HFFc6 (cell line): ENCODE measurements at regions not wholly inside any gene's neighbourhood (a gene's known extent, or its start where the extent isn't known, plus 50 kb on each side); places are given as distances from the start of the nearest gene placed in this dataset.

Experiments used
- DNase-seq: peaks from one replicate; pipeline ENCODE4 v3.0.0-alpha.2; 2018
- H3K27ac Mint-ChIP-seq: 2 replicates; pipeline ENCODE4 v1.8.0; 2020; ENCODE audit warnings: mild to moderate bottlenecking, mixed read lengths
- H3K27me3 Mint-ChIP-seq: 2 replicates; pipeline ENCODE4 v1.8.0; 2021; ENCODE audit warnings: mild to moderate bottlenecking, moderate library complexity, mixed read lengths; ENCODE audit not compliant: insufficient read depth
- H3K36me3 Mint-ChIP-seq: 2 replicates; pipeline ENCODE4 v1.8.0; 2021; ENCODE audit warnings: low read depth, mixed read lengths
- H3K4me1 Mint-ChIP-seq: 2 replicates; pipeline ENCODE4 v1.8.0; 2020; ENCODE audit warnings: low read depth, mixed read lengths
- H3K4me3 Mint-ChIP-seq: 2 replicates; pipeline ENCODE4 v1.8.0; 2020; ENCODE audit warnings: mild to moderate bottlenecking, moderate library complexity, mixed read lengths
- H3K9me3 Mint-ChIP-seq: 2 replicates; pipeline ENCODE4 v1.8.0; 2020; ENCODE audit warnings: mild to moderate bottlenecking, mixed read lengths
- CTCF ChIP-seq: fragments of 200-600 bp; sonication (generic); IDR thresholded peaks from 2 replicates; pipeline ENCODE4 v1.5.0; 2021; ENCODE audit warnings: antibody characterized with exemption, mild to moderate bottlenecking

DNA sequence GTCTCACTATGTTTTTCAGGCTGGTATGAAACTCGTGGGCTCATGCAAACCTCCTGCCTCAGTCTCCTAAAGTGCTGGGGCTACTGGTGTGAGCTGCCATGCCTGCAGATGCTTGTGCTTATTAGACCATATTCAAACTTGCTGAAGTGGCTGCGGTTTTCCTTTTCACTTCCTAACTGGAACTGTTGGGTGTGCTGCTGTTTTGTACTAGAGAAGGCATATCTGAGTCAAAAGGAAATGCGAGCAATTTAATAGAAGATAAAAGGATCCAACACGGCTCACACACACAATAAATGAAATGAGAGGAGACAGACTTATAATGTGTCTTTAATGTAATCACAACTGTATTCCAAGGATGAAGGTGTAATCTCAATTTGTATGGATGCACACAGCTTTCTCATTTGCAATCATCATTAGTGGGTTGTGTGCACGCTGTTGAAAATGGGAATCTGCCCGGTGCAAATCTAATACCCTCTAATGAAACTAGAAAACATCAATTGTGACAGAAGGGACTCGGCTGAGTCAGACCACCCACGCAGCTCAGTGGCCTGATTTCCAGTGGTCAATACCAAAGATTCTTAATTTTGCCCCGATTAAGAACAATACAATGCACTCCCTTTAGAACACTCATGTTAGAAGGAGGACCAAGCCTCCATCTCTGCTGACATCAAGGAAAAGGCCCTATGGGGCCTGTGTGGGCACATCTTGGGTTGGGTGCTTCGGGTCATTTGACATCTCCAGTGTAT is 532.7 kb downstream of the TDRD15 start:
- no peaks in the 10 kb centered on the region for H3K27me3 Mint-ChIP-seq
- H3K9me3 Mint-ChIP-seq, result peaks cover 57% of the 10 kb centered on the region
- H3K4me1 Mint-ChIP-seq, result no peaks in the 10 kb centered on the region
- H3K36me3 Mint-ChIP-seq, result no peaks in the 10 kb centered on the region
- DNase-seq, result no peak
- no peak overlapping the region for H3K27ac Mint-ChIP-seq
- no peak for TF ChIP-seq CTCF
- no peak overlapping the region for H3K4me3 Mint-ChIP-seq

GRCh38 chr2:21657445-21657844 is 533.7 kb downstream of the TDRD15 start:
- H3K27me3 Mint-ChIP-seq, result no peaks in the 10 kb centered on the region
- DNase-seq, result no peak
- no peaks in the 10 kb centered on the region for H3K36me3 Mint-ChIP-seq
- peaks cover 57% of the 10 kb centered on the region for H3K9me3 Mint-ChIP-seq
- no peaks in the 10 kb centered on the region for H3K4me1 Mint-ChIP-seq
- H3K27ac Mint-ChIP-seq, result no peak overlapping the region
- no peak overlapping the region for H3K4me3 Mint-ChIP-seq
- TF ChIP-seq CTCF, result no peak

DNA sequence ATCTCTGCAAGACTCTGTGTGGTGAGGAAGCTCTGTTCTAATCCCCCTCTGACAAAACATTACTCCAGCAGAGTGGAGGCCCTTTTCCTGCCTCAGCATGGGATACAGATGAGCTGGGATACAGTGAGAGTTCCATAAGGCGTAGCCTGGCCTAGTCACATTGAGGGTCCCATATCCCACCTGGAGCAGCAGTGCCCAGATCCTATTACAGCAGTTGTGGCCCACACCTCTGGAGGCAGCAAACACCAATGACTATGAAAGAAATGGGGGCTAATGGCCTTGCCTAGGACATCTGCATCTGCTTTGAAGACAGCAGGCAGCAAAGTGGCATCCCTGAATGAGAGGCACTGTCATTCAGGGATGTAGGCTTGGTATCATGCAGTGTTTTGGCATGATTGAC is 534.5 kb downstream of the TDRD15 start:
- Mint-ChIP-seq H3K27me3 (no peaks in the 10 kb centered on the region), H3K4me3 (no peak overlapping the region), H3K36me3 (no peaks in the 10 kb centered on the region), H3K4me1 (no peaks in the 10 kb centered on the region), H3K9me3 (peaks cover 55% of the 10 kb centered on the region), H3K27ac (no peak overlapping the region)
- no peak for DNase-seq
- no peak for TF ChIP-seq CTCF

DNA sequence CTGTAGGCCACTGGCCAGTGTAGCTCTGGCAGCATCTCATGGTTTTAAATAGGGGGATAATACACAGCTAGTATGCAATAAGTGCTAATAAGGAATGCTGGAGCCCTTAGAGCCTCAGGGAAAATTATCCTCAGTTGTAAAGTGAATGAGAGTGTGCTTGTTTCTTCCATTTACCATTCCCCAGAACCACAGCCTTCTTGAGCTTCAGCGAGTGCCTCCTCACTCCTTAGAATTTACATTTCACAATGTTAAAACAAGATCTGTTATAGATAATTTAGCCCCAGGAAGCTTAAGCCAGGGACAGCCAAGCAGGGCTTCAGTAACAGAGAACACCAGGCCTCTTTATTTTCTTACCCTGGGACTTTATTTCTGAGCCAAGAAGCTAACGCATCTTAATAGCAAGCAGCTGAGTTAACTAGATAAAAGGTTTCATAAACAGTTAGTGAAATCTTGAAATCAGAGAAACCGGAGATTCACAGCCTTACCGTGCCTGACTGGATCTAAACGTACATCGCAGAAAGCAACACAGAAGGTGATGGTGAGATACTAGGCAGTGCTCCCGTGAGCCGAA is 535.2 kb downstream of the TDRD15 start:
- peaks cover 61% of the 10 kb centered on the region for H3K9me3 Mint-ChIP-seq
- no peak overlapping the region for H3K4me3 Mint-ChIP-seq
- no peaks in the 10 kb centered on the region for H3K27me3 Mint-ChIP-seq
- no peaks in the 10 kb centered on the region for H3K36me3 Mint-ChIP-seq
- no peak for TF ChIP-seq CTCF
- no peak for DNase-seq
- H3K4me1 Mint-ChIP-seq, result no peaks in the 10 kb centered on the region
- no peak overlapping the region for H3K27ac Mint-ChIP-seq

GRCh38 chr2:21664083-21664482 is 540.3 kb downstream of the TDRD15 start:
- H3K9me3 Mint-ChIP-seq, result peaks cover 82% of the 10 kb centered on the region
- H3K27me3 Mint-ChIP-seq, result no peaks in the 10 kb centered on the region
- DNase-seq, result no peak
- H3K4me3 Mint-ChIP-seq, result no peak overlapping the region
- H3K27ac Mint-ChIP-seq, result no peak overlapping the region
- no peak for TF ChIP-seq CTCF
- 0 out of 2 replicates have a peak, but pooled peaks cover 15% of the 10 kb centered on the region for H3K36me3 Mint-ChIP-seq
- no peaks in the 10 kb centered on the region for H3K4me1 Mint-ChIP-seq
